Tibial nerve (tissue), 3 donors: ENCODE measurements at regions not wholly inside any gene's neighbourhood (a gene's known extent, or its start where the extent isn't known, plus 50 kb on each side); places are given as distances from the start of the nearest gene placed in this dataset.

Experiments used
- CTCF ChIP-seq, 5 experiments: fragments of 200-600 bp in 3 of 5; fragments of 450-650 bp in 2 of 5; sonication (generic) in 3 of 5; IDR thresholded peaks; one replicate each; pipeline ENCODE4 v1.5.1; 2016 to 2019; ENCODE audit warnings: antibody characterized with exemption in 5 of 5, mild to moderate bottlenecking in 3 of 5, moderate library complexity in 2 of 5
- POLR2A ChIP-seq, 2 donors: fragments of 450-650 bp; IDR thresholded peaks; one replicate each; pipeline ENCODE4 v1.6.1; 2017; ENCODE audit warnings: antibody characterized with exemption in 2 of 2, mild to moderate bottlenecking in 2 of 2, moderate library complexity in 2 of 2

DNA sequence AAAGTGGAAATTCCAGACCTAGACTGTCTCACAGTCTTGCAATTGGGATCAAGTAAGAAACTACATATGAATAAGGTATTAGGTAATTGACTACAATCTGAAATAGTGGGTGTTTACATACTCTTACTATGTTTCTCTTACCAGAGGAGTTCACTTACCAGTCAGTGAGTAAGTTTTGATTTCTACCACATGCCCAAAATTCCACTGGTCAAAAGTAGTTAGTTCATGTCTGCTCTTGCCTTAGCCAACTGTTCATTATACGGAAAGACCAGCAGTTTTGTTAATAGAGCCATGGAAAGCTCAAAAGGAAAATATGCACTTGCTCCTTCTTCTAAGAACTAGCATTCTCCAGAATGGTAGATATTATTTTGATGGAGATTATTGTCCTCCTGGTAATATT lies 490.8 kb downstream of the RFC3 start:
- TF ChIP-seq POLR2A (IDR thresholded peaks at IDR 0.05) (no peak), CTCF (IDR thresholded peaks at IDR 0.05) (no peak)
